ENCODE measurements at regions not wholly inside any gene's neighbourhood (a gene's known extent, or its start where the extent isn't known, plus 50 kb on each side); places are given as distances from the start of the nearest gene placed in this dataset.

DNA sequence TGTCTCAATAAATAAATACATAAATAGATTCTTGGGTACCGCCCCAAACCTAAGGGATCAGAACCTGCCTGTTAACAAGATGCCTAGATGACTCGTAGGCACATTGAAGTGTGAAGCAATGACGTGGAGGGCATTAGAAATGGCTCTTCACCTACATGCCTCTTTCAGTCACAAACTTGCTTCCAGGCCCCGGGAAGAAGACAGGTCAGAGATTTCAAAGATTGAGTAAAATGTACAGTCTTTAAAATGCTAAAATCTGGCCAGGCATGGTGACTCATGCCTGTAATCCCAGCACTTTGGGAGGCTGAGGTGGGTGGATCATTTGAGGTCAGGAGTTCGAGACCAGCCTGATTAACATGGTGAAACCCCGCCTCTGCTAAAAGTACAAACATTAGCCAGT is 480.8 kb upstream of the JARID2 start:
- no peak for TF ChIP-seq CTCF (IDR thresholded peaks at IDR 0.05)
- TF ChIP-seq POLR2A (IDR thresholded peaks at IDR 0.05): no peak
